Stimulated activated memory B cell treated with anti-CD40 and anti-IgM and Interleukin-4, amounts not matched to agents 10 μg/mL and 1 μg/mL and 100 μg/mL, for 72 hours (primary cell): ENCODE measurements at regions not wholly inside any gene's neighbourhood (a gene's known extent, or its start where the extent isn't known, plus 50 kb on each side); places are given as distances from the start of the nearest gene placed in this dataset.

Experiments used
- ATAC-seq: fragments of 150-1000 bp; cut with Tn5 transposase; 2 replicates; pipeline ENCODE4 v1.10.0; 2021
- H3K27ac Mint-ChIP-seq: one replicate; pipeline ENCODE4 v1.8.0; 2022; ENCODE audit warnings: mild to moderate bottlenecking, mixed read lengths
- H3K27me3 Mint-ChIP-seq: one replicate; pipeline ENCODE4 v1.8.0; 2022; ENCODE audit warnings: mixed read lengths
- H3K36me3 Mint-ChIP-seq: one replicate; pipeline ENCODE4 v1.8.0; 2022; ENCODE audit warnings: mixed read lengths
- H3K4me1 Mint-ChIP-seq: one replicate; pipeline ENCODE4 v1.8.0; 2022; ENCODE audit warnings: mixed read lengths
- H3K4me3 Mint-ChIP-seq: one replicate; pipeline ENCODE4 v1.8.0; 2022; ENCODE audit warnings: mild to moderate bottlenecking, moderate library complexity, mixed read lengths
- H3K9me3 Mint-ChIP-seq: one replicate; pipeline ENCODE4 v1.8.0; 2022; ENCODE audit warnings: mixed read lengths

- Mint-ChIP-seq H3K27me3 (peaks cover 24% of the 10 kb centered on the region), H3K4me1 (peaks cover under 1% of the 10 kb centered on the region)
These were observed 78.2 kb upstream of the TARDBP start for GRCh38 chr1:10934150-10934818.

GRCh38 chr1:10935246-10935645, 77.2 kb upstream of the TARDBP start:
- Mint-ChIP-seq H3K9me3 (no peaks in the 10 kb centered on the region), H3K27me3 (peaks cover 28% of the 10 kb centered on the region), H3K36me3 (no peaks in the 10 kb centered on the region), H3K27ac (no peak overlapping the region), H3K4me3 (no peak overlapping the region), H3K4me1 (peaks cover 10% of the 10 kb centered on the region)
- no peak for ATAC-seq

More at GRCh38 chr1:10934150-10934818, 78.2 kb upstream of the TARDBP start:
- no peak overlapping the region for H3K4me3 Mint-ChIP-seq
- H3K9me3 Mint-ChIP-seq = no peaks in the 10 kb centered on the region
- H3K27ac Mint-ChIP-seq = no peak overlapping the region
- no peak for ATAC-seq
- no peaks in the 10 kb centered on the region for H3K36me3 Mint-ChIP-seq

- ATAC-seq = no peak
- Mint-ChIP-seq H3K4me3 (no peak overlapping the region), H3K27me3 (peaks cover 31% of the 10 kb centered on the region), H3K27ac (no peak overlapping the region), H3K4me1 (peaks cover 15% of the 10 kb centered on the region), H3K9me3 (no peaks in the 10 kb centered on the region), H3K36me3 (no peaks in the 10 kb centered on the region)
These were observed 76.7 kb upstream of the TARDBP start for GRCh38 chr1:10935724-10936123.

- Mint-ChIP-seq H3K4me1 (peaks cover 26% of the 10 kb centered on the region), H3K4me3 (no peak overlapping the region), H3K36me3 (no peaks in the 10 kb centered on the region), H3K27me3 (peaks cover 46% of the 10 kb centered on the region), H3K9me3 (no peaks in the 10 kb centered on the region), H3K27ac (no peak overlapping the region)
- no peak for ATAC-seq
These were observed 75.2 kb upstream of the TARDBP start for GRCh38 chr1:10936998-10937901.

- no peak for ATAC-seq
- H3K27me3 Mint-ChIP-seq = peaks cover 63% of the 10 kb centered on the region
- peaks cover 36% of the 10 kb centered on the region for H3K4me1 Mint-ChIP-seq
These were observed 73.6 kb upstream of the TARDBP start for GRCh38 chr1:10938741-10939417.

GRCh38 chr1:10939654-10940450, 72.6 kb upstream of the TARDBP start:
- Mint-ChIP-seq H3K4me3 (peak overlapping the region; percentile 19), H3K27ac (peak overlapping the region; percentile 58), H3K9me3 (no peaks in the 10 kb centered on the region), H3K27me3 (peaks cover 64% of the 10 kb centered on the region), H3K36me3 (no peaks in the 10 kb centered on the region), H3K4me1 (peaks cover 44% of the 10 kb centered on the region)
- ATAC-seq = peak; percentile 54

More at GRCh38 chr1:10938741-10939417, 73.6 kb upstream of the TARDBP start:
- Mint-ChIP-seq H3K27ac (no peak overlapping the region), H3K36me3 (no peaks in the 10 kb centered on the region), H3K9me3 (no peaks in the 10 kb centered on the region), H3K4me3 (no peak overlapping the region)

GRCh38 chr1:10940451-10940804, 72.0 kb upstream of the TARDBP start:
- H3K4me3 Mint-ChIP-seq = peak overlapping the region; percentile 23
- H3K36me3 Mint-ChIP-seq = no peaks in the 10 kb centered on the region
- ATAC-seq = no peak
- peak overlapping the region; percentile 58 for H3K27ac Mint-ChIP-seq
- H3K27me3 Mint-ChIP-seq = peaks cover 66% of the 10 kb centered on the region
- H3K9me3 Mint-ChIP-seq = no peaks in the 10 kb centered on the region
- H3K4me1 Mint-ChIP-seq = peaks cover 44% of the 10 kb centered on the region

GRCh38 chr1:10940838-10941237, 71.6 kb upstream of the TARDBP start:
- Mint-ChIP-seq H3K36me3 (no peaks in the 10 kb centered on the region), H3K4me3 (no peak overlapping the region), H3K27me3 (peaks cover 70% of the 10 kb centered on the region), H3K27ac (no peak overlapping the region), H3K9me3 (no peaks in the 10 kb centered on the region), H3K4me1 (peaks cover 44% of the 10 kb centered on the region)
- ATAC-seq = no peak

GRCh38 chr1:10941891-10942541, 70.4 kb upstream of the TARDBP start:
- H3K4me1 Mint-ChIP-seq = peaks cover 44% of the 10 kb centered on the region

GRCh38 chr1:10942542-10942912, 69.9 kb upstream of the TARDBP start:
- Mint-ChIP-seq H3K4me1 (peaks cover 44% of the 10 kb centered on the region), H3K27ac (no peak overlapping the region), H3K36me3 (no peaks in the 10 kb centered on the region), H3K9me3 (no peaks in the 10 kb centered on the region), H3K27me3 (peaks cover 84% of the 10 kb centered on the region), H3K4me3 (no peak overlapping the region)
- ATAC-seq = no peak

More at GRCh38 chr1:10941891-10942541, 70.4 kb upstream of the TARDBP start:
- Mint-ChIP-seq H3K4me3 (no peak overlapping the region), H3K36me3 (no peaks in the 10 kb centered on the region), H3K9me3 (no peaks in the 10 kb centered on the region), H3K27ac (no peak overlapping the region), H3K27me3 (peaks cover 79% of the 10 kb centered on the region)
- ATAC-seq = no peak

- H3K27ac Mint-ChIP-seq = no peak overlapping the region
- no peak for ATAC-seq
- no peaks in the 10 kb centered on the region for H3K36me3 Mint-ChIP-seq
- peaks cover 44% of the 10 kb centered on the region for H3K4me1 Mint-ChIP-seq
- no peak overlapping the region for H3K4me3 Mint-ChIP-seq
- H3K9me3 Mint-ChIP-seq = no peaks in the 10 kb centered on the region
- peaks cover 88% of the 10 kb centered on the region for H3K27me3 Mint-ChIP-seq
These were observed 69.4 kb upstream of the TARDBP start for GRCh38 chr1:10943041-10943440.

GRCh38 chr1:10943991-10944730, 68.3 kb upstream of the TARDBP start:
- Mint-ChIP-seq H3K27ac (no peak overlapping the region), H3K9me3 (no peaks in the 10 kb centered on the region), H3K27me3 (peaks cover 79% of the 10 kb centered on the region), H3K4me1 (peaks cover 44% of the 10 kb centered on the region), H3K36me3 (no peaks in the 10 kb centered on the region), H3K4me3 (no peak overlapping the region)
- no peak for ATAC-seq

- no peak overlapping the region for H3K4me3 Mint-ChIP-seq
- H3K27ac Mint-ChIP-seq = no peak overlapping the region
- no peaks in the 10 kb centered on the region for H3K36me3 Mint-ChIP-seq
- H3K9me3 Mint-ChIP-seq = no peaks in the 10 kb centered on the region
- peaks cover 26% of the 10 kb centered on the region for H3K4me1 Mint-ChIP-seq
- ATAC-seq = no peak
- peaks cover 66% of the 10 kb centered on the region for H3K27me3 Mint-ChIP-seq
These were observed 66.4 kb upstream of the TARDBP start for GRCh38 chr1:10945991-10946509.

- no peak for ATAC-seq
- H3K9me3 Mint-ChIP-seq = no peaks in the 10 kb centered on the region
- H3K4me1 Mint-ChIP-seq = peaks cover 19% of the 10 kb centered on the region
- H3K27me3 Mint-ChIP-seq = peaks cover 54% of the 10 kb centered on the region
- H3K4me3 Mint-ChIP-seq = no peak overlapping the region
- H3K36me3 Mint-ChIP-seq = no peaks in the 10 kb centered on the region
- H3K27ac Mint-ChIP-seq = no peak overlapping the region
These were observed 65.3 kb upstream of the TARDBP start for GRCh38 chr1:10947181-10947580.
